ENCODE measurements at regions not wholly inside any gene's neighbourhood (a gene's known extent, or its start where the extent isn't known, plus 50 kb on each side); places are given as distances from the start of the nearest gene placed in this dataset.
"Not testable (repeated sequence)": the region's sequence is repeated elsewhere in the genome, so short reads cannot be mapped to it uniquely, and the experiment has no call there.

DNA sequence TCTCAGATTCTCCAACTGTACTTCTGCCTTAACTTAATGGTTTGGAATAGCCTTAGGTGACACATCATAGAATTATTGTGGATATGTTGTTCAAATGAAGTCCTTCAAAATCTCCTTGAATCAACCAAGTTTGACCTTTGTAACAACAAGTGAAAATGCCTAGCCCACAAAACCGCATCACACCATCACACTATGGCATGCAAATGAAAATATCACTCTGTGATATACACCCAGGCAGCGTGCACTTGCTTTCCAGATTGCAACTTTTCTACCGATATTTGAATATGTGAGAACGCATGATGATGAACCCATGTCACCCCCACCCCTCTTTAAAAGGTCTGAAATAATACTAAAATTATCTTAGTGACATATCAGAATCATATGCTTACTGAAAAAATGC lies 656.7 kb downstream of the GABRG1 start:
- DNase-seq: no peak

DNA sequence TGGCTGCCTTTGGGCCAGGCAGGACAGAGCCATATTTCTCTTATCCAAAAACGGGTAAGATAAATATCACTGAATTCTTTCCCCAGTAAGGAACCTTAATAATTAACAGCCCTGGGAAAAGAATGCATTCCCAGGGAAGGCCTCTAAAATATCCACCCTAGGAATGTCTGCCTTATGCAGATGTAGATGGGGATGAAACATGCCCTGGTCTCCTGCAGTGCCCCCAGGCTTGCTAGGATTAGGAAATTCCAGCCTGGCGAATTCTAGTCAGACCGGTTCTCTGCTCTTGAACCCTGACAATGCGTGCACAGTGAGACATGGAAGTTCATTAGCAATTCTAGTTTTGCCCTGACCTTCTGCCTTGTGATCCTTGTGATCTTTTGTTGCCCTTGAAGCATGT lies 663.7 kb downstream of the GABRG1 start:
- DNase-seq: not testable (repeated sequence)

DNA sequence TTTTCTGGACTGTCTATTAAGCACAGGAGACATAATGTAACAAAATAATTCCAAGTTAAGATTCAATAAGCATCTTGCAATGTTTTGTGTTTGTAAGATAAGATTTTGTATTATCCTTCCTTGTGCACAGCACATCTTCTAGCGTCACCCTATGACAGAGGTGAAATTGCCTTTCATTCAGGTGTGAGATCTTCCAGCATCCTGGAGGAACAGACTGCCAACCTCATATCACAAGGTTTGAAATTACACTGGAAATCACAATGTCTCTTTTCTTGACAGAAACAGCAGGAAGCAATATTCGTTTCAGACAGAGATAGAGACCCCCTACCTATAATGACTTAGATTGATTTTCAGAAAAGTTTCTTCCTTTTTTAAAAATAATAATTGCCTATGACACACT lies 668.6 kb downstream of the GABRG1 start:
- DNase-seq: no peak

DNA sequence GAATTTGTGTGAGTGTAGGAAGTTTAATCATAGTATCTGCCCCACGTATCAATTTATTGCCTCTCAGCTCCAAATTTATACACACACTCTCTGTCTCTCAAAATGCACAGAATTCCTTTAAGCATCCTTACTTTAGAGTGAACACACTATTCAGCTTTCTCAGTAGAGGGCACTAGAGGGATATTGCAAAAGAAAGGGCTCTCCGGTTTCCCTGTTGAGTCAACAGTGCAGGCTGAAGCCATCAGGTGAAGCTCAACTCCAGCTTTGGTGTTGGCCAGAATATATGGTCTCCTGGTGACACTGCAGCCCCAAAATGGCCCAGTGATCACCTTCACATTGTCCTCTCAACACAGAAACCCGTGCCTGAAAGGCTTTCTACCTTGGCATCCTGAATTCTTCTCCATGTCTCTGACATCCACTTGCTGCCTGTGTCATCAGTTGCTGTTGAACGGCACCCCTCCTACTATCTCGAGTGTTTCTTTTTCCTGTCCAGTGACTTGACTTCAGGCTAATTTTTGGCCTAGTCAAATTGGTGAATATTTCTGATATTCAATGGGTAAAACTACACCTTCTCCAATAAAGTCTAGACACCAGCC lies 670.5 kb downstream of the GABRG1 start:
- DNase-seq: peak; percentile 32

DNA sequence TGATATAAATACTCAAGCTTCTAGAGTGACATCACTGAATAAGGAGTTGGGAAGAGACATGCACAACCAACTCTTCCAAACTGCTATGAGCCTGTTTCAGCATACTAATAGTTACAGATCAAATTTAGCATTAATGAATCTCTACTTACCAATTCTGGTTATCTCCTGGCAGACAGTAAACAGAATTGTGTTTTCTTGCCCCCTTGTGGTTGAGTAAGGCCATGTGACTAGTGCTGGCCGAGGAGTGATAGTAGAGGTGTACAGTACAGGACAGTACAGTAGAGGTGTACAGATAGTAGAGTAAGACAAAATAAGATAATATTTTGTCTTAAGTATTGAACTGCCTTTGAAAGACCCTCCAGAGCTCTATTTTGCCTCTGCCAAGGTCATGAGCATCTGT lies 681.4 kb downstream of the GABRG1 start:
- peak; percentile 49 for DNase-seq

DNA sequence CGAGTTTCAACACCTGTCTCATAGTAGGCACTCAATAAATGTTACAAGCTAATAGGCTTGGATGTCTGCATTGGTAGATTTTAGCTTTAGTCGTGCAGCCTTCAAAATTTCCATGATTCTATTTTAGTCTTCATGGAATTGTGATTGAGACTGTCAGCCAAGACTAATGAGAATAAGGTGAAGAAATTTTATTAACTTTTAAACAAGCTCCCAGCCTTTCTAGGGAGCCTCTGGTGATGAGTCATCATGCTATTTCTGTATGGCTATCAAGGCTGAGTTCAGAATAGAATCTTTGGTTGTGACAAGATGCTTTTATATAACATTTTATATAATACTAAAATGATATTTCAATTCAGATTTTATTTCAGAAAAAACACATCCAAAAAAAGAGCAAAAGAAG lies 685.8 kb downstream of the GABRG1 start:
- peak; percentile 42 for DNase-seq

DNA sequence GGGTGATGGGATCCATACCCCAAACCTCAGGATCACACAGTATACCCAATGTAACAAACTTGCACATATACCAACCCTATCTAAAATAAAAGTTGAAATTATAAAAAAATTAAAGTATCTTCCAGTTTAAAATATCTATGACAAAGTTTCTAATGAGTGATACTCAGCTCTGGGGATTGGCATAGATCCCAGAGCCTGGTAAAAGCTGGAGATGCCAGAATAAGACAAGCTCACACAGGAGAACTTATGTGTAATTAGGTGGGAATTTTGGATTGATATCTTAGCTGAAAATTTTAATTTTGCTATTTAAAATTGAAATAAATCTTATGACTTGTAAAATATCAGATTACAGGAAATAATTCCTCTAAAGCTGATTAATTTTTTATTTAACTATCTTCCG lies 686.5 kb downstream of the GABRG1 start:
- no peak for DNase-seq

DNA sequence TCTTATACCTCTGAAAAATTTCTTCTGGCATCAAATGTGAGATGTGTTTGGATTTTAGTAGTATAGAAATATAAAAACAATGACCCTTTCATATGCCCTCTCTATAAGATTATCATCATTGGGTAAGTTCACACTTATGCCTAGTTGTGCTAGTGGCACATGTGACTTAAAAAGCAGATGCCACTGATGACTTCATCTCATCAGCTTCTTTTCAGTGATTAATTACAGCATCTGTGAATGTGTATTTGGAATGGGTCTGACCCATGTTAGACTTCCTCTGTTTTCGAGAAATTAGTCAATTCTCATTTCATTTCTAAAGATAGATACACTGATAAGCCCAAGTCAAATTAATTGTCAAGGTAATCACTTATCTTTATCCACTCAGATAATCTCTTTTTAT lies 698.7 kb downstream of the GABRG1 start:
- DNase-seq: no peak

DNA sequence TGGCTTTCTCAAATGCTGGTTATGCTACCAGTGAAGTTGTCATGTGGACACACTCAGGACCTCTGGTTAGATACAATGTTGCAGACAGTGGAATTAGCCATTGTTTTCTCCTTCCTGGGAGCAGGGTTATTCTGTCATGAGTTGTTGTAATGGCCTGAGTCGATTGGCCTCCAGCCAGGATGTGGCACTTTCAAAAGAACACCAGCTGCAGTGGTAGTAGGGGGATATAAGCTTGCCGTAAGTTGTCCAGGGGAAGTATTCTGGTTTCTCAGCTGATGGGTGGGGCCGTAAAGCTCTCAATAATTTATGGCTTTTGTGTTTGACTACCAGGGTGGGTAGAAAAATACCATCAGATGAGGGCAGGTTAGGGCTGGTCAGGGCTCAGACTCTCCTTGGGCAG lies 697.5 kb upstream of the GNPDA2 start:
- DNase-seq: no peak

DNA sequence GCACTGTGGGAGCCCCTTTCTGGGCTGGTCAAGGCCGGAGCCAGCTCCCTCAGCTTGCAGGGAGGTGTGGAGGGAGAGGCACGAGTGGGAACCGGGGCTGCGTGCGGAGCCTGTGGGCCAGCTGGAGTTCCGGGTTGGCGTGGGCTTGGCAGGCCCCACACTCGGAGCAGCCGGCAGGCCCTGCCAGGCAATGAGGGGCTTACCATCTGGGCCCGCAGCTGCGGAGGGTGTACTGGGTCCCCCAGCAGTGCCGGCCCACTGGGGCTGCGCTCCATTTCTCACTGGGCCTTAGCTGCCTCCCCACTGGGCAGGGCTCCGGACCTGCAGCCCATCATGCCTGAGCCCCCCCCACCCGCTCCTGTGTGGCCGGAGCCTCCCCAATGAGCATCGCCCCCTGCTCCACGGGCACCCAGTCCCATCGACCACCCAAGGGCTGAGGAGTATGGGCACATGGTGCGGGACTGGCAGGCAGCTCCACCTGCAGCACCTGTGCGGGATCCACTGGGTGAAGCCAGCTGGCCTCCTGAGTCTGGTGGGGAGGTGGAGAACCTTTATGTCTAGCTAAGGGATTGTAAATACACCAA lies 693.8 kb upstream of the GNPDA2 start:
- DNase-seq: not testable (repeated sequence)

DNA sequence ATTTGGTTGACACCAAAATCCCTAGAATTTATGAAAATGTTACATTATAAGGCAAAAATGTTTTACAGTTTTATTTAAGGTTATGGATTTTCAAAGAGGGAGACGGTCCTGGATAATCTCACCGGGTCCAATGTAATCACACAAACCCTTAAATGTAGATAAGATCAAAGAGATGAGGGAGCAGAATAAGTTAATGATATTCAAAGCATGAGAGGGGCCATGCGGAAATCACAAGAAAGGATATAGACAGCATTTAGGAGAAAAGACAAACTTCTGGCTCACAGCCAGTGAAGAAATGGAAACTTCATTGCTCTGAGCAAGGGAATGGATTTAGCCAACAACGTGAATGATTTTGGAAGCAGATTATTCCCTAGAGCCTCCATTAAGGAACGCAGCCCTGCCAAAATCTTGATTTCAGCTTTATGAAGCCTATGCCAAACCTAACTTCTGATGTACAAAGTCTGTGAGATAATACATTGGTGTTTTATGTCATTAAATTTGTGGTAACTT lies 684.4 kb upstream of the GNPDA2 start:
- no peak for DNase-seq

DNA sequence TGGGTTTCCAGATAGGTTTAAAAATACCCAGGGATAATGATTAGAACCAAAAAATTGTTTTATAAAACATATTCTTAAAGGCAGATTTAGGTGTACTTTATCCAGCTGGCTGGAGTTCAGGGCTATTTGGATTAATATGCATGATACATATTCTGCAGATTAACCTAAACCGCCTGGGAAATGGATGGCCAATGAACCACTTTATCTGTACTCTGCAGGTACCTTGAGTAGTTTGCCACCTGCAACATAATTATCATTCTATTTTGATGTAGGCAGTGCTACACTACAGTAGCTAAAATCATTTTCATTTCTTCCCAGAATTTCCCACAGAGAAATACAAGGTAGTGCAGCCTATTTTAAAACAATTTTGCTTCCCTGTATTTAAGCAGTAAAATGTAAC lies 683.2 kb upstream of the GNPDA2 start:
- no peak for DNase-seq

DNA sequence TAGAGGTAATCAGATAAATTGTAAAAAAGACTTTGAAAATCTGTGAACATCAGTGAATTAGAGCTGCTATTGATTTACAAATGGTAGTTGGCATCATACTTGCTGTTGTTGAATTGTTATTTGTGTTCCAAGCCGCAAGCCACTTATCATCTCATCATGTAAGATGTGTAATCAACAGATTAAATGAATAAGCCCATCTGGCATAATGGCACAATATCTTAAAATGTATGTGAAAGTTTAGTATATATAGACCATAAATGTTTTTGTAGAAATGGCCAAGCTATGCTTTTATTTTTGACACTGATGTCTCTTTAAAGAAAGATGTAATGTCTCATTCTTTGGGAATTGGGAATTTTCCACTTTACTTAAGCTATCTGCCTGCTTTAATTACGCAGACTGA lies 682.6 kb upstream of the GNPDA2 start:
- DNase-seq: no peak

DNA sequence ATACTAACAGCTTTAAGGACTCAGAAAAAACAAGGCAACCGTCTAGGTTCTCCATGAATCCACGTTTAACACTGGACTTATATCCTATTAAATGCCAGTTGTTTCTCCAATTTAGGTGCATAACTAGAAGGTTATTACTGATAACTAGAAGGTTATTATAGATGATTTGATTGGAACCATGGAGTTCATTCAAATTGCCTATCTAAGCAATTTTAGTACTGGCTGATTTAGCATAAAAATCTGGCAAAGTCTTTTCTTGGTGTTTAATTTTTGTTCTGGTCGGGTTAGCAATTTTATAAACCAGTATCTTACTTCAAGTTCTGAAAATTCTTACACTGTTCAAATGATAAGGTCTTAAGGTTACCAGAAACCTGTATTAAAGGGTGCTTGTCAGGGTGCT lies 672.8 kb upstream of the GNPDA2 start:
- DNase-seq: no peak

DNA sequence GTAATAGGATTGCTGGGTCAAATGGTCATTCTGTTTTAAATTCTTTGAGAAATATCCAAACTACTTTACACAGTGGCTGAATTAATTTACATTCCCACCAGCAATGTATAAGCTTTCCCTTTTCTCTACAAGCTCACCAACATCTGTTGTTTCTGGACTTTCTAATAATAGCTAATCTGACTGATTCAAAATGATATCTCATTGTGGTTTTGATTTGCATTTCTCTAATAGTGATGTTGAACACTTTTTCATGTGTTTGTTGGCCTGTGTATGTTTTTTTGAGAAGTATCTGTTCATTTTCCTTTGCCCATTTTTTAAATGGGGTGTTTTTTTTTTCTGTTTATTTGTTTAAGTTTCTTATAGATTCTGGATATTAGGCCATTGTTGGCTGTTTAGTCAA lies 659.0 kb upstream of the GNPDA2 start:
- no peak for DNase-seq

DNA sequence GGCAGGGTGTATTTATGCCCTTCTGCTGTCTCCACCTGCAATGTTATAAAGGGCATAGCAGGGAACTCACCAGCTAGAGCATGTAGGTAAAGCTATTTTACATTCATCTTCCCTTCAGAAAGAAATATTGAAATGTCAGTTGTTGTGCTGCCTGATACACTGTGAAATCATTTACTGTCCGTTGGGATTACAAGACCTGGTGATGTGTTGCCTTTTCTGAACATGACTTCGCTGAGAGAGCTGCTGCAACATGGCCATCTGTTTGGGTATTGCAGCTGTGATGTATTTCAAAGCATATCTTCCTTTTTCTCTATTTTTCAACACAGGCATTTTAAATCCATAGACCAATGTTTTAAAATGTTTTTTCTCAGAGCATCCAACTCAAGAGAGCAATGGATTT lies 644.1 kb upstream of the GNPDA2 start:
- no peak for DNase-seq

DNA sequence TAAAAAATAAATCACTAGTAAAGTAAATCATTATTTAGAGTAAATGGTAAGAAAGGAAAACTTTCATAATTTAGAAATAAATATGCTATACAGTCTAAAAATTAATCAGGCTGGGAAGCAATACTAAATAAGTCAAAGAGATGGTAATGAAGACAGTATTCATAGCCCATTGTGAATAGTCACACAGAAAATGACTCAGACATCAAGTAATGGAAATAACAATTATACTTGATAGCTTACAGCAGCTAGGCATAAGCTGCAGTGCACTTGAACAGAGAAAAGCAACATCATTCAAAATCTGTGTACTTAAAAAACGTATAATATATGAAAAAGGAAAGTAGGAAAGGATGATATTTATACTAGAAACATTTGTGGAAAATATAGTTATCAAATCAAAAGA lies 642.5 kb upstream of the GNPDA2 start:
- no peak for DNase-seq

DNA sequence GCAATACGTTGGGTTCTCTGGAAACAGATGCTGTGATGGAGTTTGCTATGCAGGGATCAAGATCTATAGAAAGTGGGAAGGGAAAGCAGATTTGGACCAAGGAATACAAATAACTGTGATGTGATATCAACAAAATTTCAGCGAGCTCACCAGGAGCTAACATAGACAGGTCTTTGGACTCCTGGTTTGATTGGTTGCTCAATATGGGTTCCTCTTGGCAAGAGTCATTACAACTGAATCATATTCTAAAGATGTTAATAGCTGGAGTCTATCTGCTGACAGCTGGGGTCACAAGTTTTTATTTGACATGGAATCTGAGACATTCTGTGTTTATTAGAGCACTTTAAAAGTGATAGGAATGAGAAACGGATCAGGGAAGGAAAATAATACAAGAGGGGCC lies 637.6 kb upstream of the GNPDA2 start:
- no peak for DNase-seq

DNA sequence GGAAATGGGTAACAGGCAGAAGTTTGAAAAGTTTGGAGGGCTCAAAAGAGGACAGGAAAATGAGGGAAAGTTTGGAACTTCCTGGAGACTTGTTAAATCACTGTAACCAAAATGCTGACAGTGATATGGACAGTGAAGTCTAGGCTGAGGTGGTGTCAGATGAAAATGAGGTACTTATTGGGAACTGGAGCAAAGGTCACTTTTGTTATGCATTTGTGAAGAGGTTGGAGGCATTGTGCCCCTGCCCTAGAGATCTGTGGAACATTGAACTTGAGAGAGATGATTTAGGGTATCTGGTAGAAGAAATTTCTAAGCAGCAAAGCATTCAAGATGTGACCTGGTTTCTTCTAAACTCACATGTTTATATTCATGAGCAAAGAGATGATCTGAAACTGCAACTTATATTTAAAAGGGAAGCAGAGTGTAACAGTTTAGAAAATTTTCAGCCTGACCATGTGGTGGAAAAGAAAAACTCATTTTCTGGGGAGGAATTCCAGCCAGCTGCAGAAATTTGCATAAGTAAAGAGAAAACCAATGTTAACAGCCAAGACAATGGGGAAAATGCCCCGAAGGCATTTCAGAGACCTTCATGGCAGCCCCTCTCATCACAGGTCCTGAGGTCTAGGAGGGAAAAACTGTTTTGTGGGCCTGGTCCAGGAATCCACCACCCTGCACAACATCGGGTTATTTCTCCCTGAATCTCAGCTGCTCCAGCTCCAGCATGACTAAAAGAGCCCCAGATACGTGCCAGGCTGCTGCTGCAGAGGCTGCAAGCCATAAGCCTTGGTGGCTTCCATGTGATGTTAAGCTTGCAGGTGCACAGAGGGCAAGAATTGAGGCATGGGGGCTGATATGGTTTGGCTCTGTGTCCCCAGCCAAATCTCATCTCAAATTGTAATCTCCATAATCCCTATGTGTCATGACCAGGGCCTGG lies 632.5 kb upstream of the GNPDA2 start:
- DNase-seq: no peak

DNA sequence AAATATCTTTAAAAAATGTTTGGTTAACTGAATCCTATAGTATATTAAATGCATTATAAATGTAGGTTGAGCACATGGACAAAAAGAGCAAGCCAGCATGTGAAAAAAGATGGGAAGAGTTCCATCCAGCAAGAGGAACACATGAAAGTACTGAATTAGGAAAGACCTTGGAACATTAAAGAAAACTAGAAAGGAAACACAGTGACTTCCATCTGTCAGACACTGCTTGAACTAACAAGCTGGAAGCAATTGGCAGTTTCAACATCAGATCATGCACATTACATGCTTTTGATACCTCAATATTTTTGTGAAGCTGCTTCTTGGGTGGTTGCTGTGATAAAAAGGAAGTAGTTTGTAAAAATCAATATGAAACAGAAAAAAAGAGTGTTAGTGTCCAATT lies 626.8 kb upstream of the GNPDA2 start:
- no peak for DNase-seq

DNA sequence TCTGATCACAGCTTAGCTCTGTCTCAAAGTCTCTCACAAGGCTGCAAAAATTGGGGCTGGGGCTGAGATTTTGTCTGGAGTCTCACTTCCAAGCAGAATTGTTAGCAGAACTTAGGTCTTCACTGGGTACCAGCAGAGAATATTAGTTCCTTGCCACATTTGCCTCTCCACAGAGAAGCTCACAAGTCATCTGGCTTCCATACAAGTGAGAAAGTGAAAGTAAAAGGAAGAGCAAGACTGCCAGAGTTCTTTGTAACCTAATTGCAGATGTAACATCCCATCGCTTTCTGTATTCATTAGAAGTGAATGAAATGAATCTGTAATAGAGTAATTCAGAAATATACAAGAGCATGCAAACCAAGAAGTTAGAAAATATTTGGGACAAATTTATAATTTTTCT lies 624.1 kb upstream of the GNPDA2 start:
- peak; percentile 34 for DNase-seq

DNA sequence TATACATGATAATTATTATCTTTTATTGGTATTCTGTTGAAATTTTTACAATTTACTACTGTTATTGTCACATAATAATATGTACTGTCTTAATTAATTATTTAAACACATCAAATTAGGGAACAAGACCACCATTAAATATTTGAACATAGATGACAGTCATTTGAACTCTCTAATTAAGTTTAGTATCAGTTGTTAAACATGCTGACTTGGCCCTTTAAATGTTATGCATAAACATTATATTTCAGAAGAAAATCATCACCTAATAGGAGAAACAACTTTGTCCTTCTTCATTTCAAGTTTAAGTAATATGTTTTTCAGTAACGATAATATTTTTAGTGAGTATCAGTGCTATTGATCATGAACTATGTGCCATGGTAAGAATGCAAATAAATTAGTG lies 623.5 kb upstream of the GNPDA2 start:
- DNase-seq: no peak

DNA sequence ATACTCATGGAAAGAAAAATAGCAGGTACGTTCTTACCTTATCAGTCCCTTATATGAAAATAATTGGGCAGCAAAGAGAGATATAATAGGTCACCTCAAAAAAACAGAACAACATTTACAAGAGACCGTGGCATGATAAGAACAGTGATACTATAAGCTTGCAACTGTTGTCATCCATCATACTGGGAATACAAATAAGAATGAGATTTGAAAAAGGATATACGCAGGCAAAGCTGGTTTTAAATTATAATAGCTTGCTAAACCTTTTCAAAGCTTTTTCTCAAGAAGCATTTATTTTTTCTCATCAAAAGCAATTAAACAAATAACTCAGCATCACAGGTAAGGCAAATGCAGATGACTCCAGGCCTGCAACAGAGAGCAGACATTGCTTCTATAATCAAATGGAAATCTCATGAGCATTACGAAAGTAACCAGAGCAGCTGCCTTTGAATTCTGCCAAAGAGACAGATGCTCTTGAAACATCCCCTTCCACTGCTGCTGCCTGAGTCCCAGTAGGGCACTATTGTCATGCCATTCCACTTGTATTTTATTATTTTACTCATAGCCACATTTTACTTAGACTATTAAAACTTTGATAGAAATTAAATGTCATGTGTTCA lies 620.6 kb upstream of the GNPDA2 start:
- no peak for DNase-seq

DNA sequence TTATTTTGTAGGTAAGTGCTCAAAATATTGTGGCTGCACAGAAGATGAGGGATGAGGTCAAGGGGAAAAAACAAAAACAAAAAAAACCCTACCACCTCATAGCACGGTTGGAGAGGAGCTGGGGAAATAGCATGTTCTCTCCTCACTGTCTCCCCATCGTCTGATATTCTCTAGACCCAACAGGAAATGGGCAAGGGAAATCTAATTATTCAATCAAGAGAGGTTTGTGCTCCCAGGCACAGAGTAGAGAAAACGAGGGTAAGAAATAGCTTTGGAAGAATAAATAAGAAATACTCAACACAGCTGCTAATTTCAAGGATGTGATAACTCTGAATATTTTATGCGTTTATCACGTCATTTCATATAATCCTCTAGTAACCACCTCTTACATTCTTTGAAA lies 619.2 kb upstream of the GNPDA2 start:
- no peak for DNase-seq
